Caco-2 (cell line): ENCODE measurements at regions not wholly inside any gene's neighbourhood (a gene's known extent, or its start where the extent isn't known, plus 50 kb on each side); places are given as distances from the start of the nearest gene placed in this dataset.

Experiments used
- BruUV-seq: library from RNA; stranded (reverse); fragments of 400-500 nt; replicated peaks from 2 replicates; lab custom pipeline; 2021; lab: Mats Ljungman, UMichigan
- CTCF ChIA-PET: fragments of 300-600 bp; sonication (Branson Sonifier 250); formaldehyde crosslinking; loops from one replicate; lab custom pipeline; 2022; ENCODE audit warnings: antibody characterized with exemption; lab: Charles Lee
- POLR2A ChIA-PET: fragments of 300-600 bp; sonication (Branson Sonifier 250); formaldehyde crosslinking; loops from one replicate; lab custom pipeline; 2022; ENCODE audit warnings: antibody characterized with exemption; lab: Charles Lee
- DNase-seq, 2 experiments: peaks; one replicate each; pipeline versions ENCODE4 v3.0.0 to v3.0.0-alpha.2; 2020 to 2022
- H3K27me3 ChIP-seq: replicated peaks from 2 replicates; pipeline ENCODE4 v1.6.0; 2011; ENCODE audit warnings: low read length; ENCODE audit not compliant: control insufficient read depth, insufficient read depth
- H3K36me3 ChIP-seq: 2 replicates; pipeline ENCODE4 v1.5.1; 2011; ENCODE audit warnings: low read length; ENCODE audit not compliant: control insufficient read depth, insufficient read depth
- H3K4me1 ChIP-seq: fragments of 250-450 bp; sonication (Bioruptor Pico); 2 replicates; pipeline ENCODE4 v1.5.1; 2020; ENCODE audit warnings: mild to moderate bottlenecking
- H3K4me3 ChIP-seq: 2 replicates; pipeline ENCODE4 v1.5.1; 2011; ENCODE audit warnings: low read depth, mild to moderate bottlenecking, control low read depth, low read length
- H3K9me3 ChIP-seq: fragments of 250-450 bp; sonication (Bioruptor Pico); 2 replicates; pipeline ENCODE4 v1.5.1; 2020; ENCODE audit warnings: mild to moderate bottlenecking, moderate library complexity
- H3K27ac Mint-ChIP-seq: one replicate; pipeline ENCODE4 v1.8.0; 2022; ENCODE audit warnings: mixed read lengths; ENCODE audit not compliant: unreplicated experiment
- H3K27me3 Mint-ChIP-seq: one replicate; pipeline ENCODE4 v1.8.0; 2022; ENCODE audit warnings: mixed read lengths; ENCODE audit not compliant: insufficient read depth, unreplicated experiment
- H3K36me3 Mint-ChIP-seq: one replicate; pipeline ENCODE4 v1.8.0; 2022; ENCODE audit warnings: mild to moderate bottlenecking, mixed read lengths; ENCODE audit not compliant: insufficient read depth, unreplicated experiment
- H3K4me1 Mint-ChIP-seq: one replicate; pipeline ENCODE4 v1.8.0; 2022; ENCODE audit warnings: low read depth, mixed read lengths; ENCODE audit not compliant: unreplicated experiment
- H3K4me3 Mint-ChIP-seq: one replicate; pipeline ENCODE4 v1.8.0; 2022; ENCODE audit warnings: mild to moderate bottlenecking, moderate library complexity, mixed read lengths; ENCODE audit not compliant: unreplicated experiment
- H3K9me3 Mint-ChIP-seq: one replicate; pipeline ENCODE4 v1.8.0; 2022; ENCODE audit warnings: mixed read lengths; ENCODE audit not compliant: unreplicated experiment
- CTCF ChIP-seq, 2 experiments: fragments of 200-600 bp in 1 of 2; IDR thresholded peaks; 1 replicate in 1 of 2; 2 replicates in 1 of 2; pipeline versions ENCODE4 v1.5.1 to v1.8.0; 2011 to 2022; ENCODE audit warnings: antibody characterized with exemption in 1 of 2, control low read depth in 1 of 2, inconsistent platforms in 1 of 2, low read depth in 1 of 2, low read length in 1 of 2, mild to moderate bottlenecking in 1 of 2, moderate library complexity in 1 of 2; ENCODE audit not compliant: insufficient read depth in 1 of 2, severe bottlenecking in 1 of 2, unreplicated experiment in 1 of 2
- intact Hi-C: fragments of 100-400 bp; cut with micrococcal nuclease; formaldehyde crosslinking; loops from one replicate; pipeline ENCODE4 v1.10.0; 2022; ENCODE audit not compliant: unreplicated experiment

GRCh38 chr2:51225377-51225776, 193.4 kb upstream of the NRXN1 start:
- no peaks in the 10 kb centered on the region for H3K36me3 ChIP-seq
- H3K4me3 ChIP-seq = no peak overlapping the region
- Mint-ChIP-seq H3K27ac (no peak overlapping the region), H3K9me3 (peaks cover 10% of the 10 kb centered on the region), H3K36me3 (no peaks in the 10 kb centered on the region), H3K4me1 (no peaks in the 10 kb centered on the region), H3K27me3 (no peaks in the 10 kb centered on the region), H3K4me3 (no peak overlapping the region)
- no peaks in the 10 kb centered on the region for H3K9me3 ChIP-seq
- no peak for DNase-seq
- BruUV-seq = no TSS peak
- no peaks in the 10 kb centered on the region for H3K27me3 ChIP-seq
- POLR2A ChIA-PET = no interaction called here
- no peak for TF ChIP-seq CTCF (IDR thresholded peaks at IDR 0.05; ENCODE audit: insufficient read depth in 1 of 2, low read depth in 1 of 2, low read length in 1 of 2, severe bottlenecking in 1 of 2, unreplicated experiment in 1 of 2)
- intact Hi-C loops = no loop called here
- H3K4me1 ChIP-seq = no peaks in the 10 kb centered on the region
- CTCF ChIA-PET = no interaction called here

- H3K36me3 Mint-ChIP-seq = no peaks in the 10 kb centered on the region
- H3K4me1 Mint-ChIP-seq = no peaks in the 10 kb centered on the region
- no peaks in the 10 kb centered on the region for H3K9me3 ChIP-seq
- no TSS peak for BruUV-seq
- H3K36me3 ChIP-seq = no peaks in the 10 kb centered on the region
- intact Hi-C loops = no loop called here
- no peak overlapping the region for H3K4me3 ChIP-seq
- CTCF ChIA-PET = no interaction called here
- H3K4me3 Mint-ChIP-seq = no peak overlapping the region
- peaks cover 10% of the 10 kb centered on the region for H3K9me3 Mint-ChIP-seq
- no peaks in the 10 kb centered on the region for H3K27me3 ChIP-seq
- H3K27me3 Mint-ChIP-seq = no peaks in the 10 kb centered on the region
- no peak overlapping the region for H3K27ac Mint-ChIP-seq
- POLR2A ChIA-PET = no interaction called here
- no peaks in the 10 kb centered on the region for H3K4me1 ChIP-seq
- no peak for DNase-seq
- TF ChIP-seq CTCF (IDR thresholded peaks at IDR 0.05; ENCODE audit: insufficient read depth in 1 of 2, low read depth in 1 of 2, low read length in 1 of 2, severe bottlenecking in 1 of 2, unreplicated experiment in 1 of 2) = no peak
Observed at GRCh38 chr2:51224790-51225189, 192.9 kb upstream of the NRXN1 start.

GRCh38 chr2:51222106-51222505, 190.2 kb upstream of the NRXN1 start:
- ChIA-PET POLR2A (no interaction called here), CTCF (no interaction called here)
- Mint-ChIP-seq H3K36me3 (no peaks in the 10 kb centered on the region), H3K27me3 (peaks cover 4% of the 10 kb centered on the region), H3K9me3 (peaks cover 10% of the 10 kb centered on the region), H3K4me1 (no peaks in the 10 kb centered on the region), H3K4me3 (no peak overlapping the region), H3K27ac (no peak overlapping the region)
- no peak for TF ChIP-seq CTCF (IDR thresholded peaks at IDR 0.05; ENCODE audit: insufficient read depth in 1 of 2, low read depth in 1 of 2, low read length in 1 of 2, severe bottlenecking in 1 of 2, unreplicated experiment in 1 of 2)
- no TSS peak for BruUV-seq
- no peak for DNase-seq
- no peaks in the 10 kb centered on the region for H3K4me1 ChIP-seq
- intact Hi-C loops = no loop called here
- no peaks in the 10 kb centered on the region for H3K9me3 ChIP-seq
- no peaks in the 10 kb centered on the region for H3K27me3 ChIP-seq
- H3K36me3 ChIP-seq = no peaks in the 10 kb centered on the region
- no peak overlapping the region for H3K4me3 ChIP-seq
